ENCODE measurements at regions not wholly inside any gene's neighbourhood (a gene's known extent, or its start where the extent isn't known, plus 50 kb on each side); places are given as distances from the start of the nearest gene placed in this dataset.

- H3K9me3 Mint-ChIP-seq, result no peaks in the 10 kb centered on the region
- intact Hi-C loops (cut with micrococcal nuclease), result no loop called here
- H3K27me3 Mint-ChIP-seq, result peaks cover 0 to 29% (median 0%) of the 10 kb centered on the region in 5 donors
- H3K4me1 Mint-ChIP-seq, result no peaks in the 10 kb centered on the region
- DNase-seq (no peak), ATAC-seq (no peak)
- Histone ChIP-seq H3K27me3 (ENCODE audit: control insufficient read depth in 2 of 2, insufficient read depth in 2 of 2, low read length in 2 of 2) (no peaks in the 10 kb centered on the region), H3K9me3 (ENCODE audit: control insufficient read depth in 2 of 3, low read length in 3 of 3) (no peaks in the 10 kb centered on the region), H3K4me1 (ENCODE audit: control insufficient read depth in 2 of 2, insufficient read depth in 2 of 2, low read length in 2 of 2) (no peaks in the 10 kb centered on the region), H3K27ac (ENCODE audit: low read depth, low read length) (no peak overlapping the region), H3K4me3 (ENCODE audit: low read length) (no peak overlapping the region), H3K36me3 (ENCODE audit: control insufficient read depth in 2 of 3, insufficient read depth in 3 of 3, low read length in 3 of 3) (no peaks in the 10 kb centered on the region)
- CTCF ChIA-PET, result no interaction called here
- H3K4me3 Mint-ChIP-seq, result no peak overlapping the region
- no peaks in the 10 kb centered on the region for H3K36me3 Mint-ChIP-seq
- POLR2A ChIA-PET, result no interaction called here
- H3K27ac Mint-ChIP-seq, result no peak overlapping the region
Observed at GRCh38 chr2:226443112-226443511, 356.5 kb downstream of the IRS1 start.

- Mint-ChIP-seq H3K4me3 (no peak overlapping the region), H3K27ac (no peak overlapping the region), H3K36me3 (no peaks in the 10 kb centered on the region), H3K4me1 (no peaks in the 10 kb centered on the region), H3K27me3 (peaks cover 0 to 24% (median 11%) of the 10 kb centered on the region in 5 donors), H3K9me3 (peaks cover 0 to 1% (median 0%) of the 10 kb centered on the region in 11 donors)
- no peak overlapping the region for H3K4me3 ChIP-seq (ENCODE audit: low read length)
- H3K9me3 ChIP-seq (ENCODE audit: control insufficient read depth in 2 of 3, low read length in 3 of 3), result no peaks in the 10 kb centered on the region
- ChIA-PET POLR2A (no interaction called here), CTCF (no interaction called here)
- no peaks in the 10 kb centered on the region for H3K27me3 ChIP-seq (ENCODE audit: control insufficient read depth in 2 of 2, insufficient read depth in 2 of 2, low read length in 2 of 2)
- H3K4me1 ChIP-seq (ENCODE audit: control insufficient read depth in 2 of 2, insufficient read depth in 2 of 2, low read length in 2 of 2), result no peaks in the 10 kb centered on the region
- H3K27ac ChIP-seq (ENCODE audit: low read depth, low read length), result no peak overlapping the region
- intact Hi-C loops (cut with micrococcal nuclease), result no loop called here
- H3K36me3 ChIP-seq (ENCODE audit: control insufficient read depth in 2 of 3, insufficient read depth in 3 of 3, low read length in 3 of 3), result no peaks in the 10 kb centered on the region
- ATAC-seq (no peak), DNase-seq (no peak)
Observed at GRCh38 chr2:226440127-226440918, 359.3 kb downstream of the IRS1 start.

- no peaks in the 10 kb centered on the region for H3K4me1 Mint-ChIP-seq
- H3K9me3 Mint-ChIP-seq, result peaks cover 0 to 1% (median 0%) of the 10 kb centered on the region in 11 donors
- H3K4me3 ChIP-seq (ENCODE audit: low read length), result no peak overlapping the region
- no peak overlapping the region for H3K27ac ChIP-seq (ENCODE audit: low read depth, low read length)
- no peaks in the 10 kb centered on the region for H3K27me3 ChIP-seq (ENCODE audit: control insufficient read depth in 2 of 2, insufficient read depth in 2 of 2, low read length in 2 of 2)
- H3K9me3 ChIP-seq (ENCODE audit: control insufficient read depth in 2 of 3, low read length in 3 of 3), result no peaks in the 10 kb centered on the region
- no peak for ATAC-seq
- POLR2A ChIA-PET, result no interaction called here
- intact Hi-C loops (cut with micrococcal nuclease), result no loop called here
- DNase-seq, result no peak
- CTCF ChIA-PET, result no interaction called here
- peaks cover 0 to 25% (median 11%) of the 10 kb centered on the region in 5 donors for H3K27me3 Mint-ChIP-seq
- no peaks in the 10 kb centered on the region for H3K4me1 ChIP-seq (ENCODE audit: control insufficient read depth in 2 of 2, insufficient read depth in 2 of 2, low read length in 2 of 2)
- no peaks in the 10 kb centered on the region for H3K36me3 Mint-ChIP-seq
- no peak overlapping the region for H3K27ac Mint-ChIP-seq
- H3K4me3 Mint-ChIP-seq, result no peak overlapping the region
- H3K36me3 ChIP-seq (ENCODE audit: control insufficient read depth in 2 of 3, insufficient read depth in 3 of 3, low read length in 3 of 3), result no peaks in the 10 kb centered on the region
Observed at GRCh38 chr2:226439337-226439736, 360.3 kb downstream of the IRS1 start.

GRCh38 chr2:226435146-226435545 is 364.5 kb downstream of the IRS1 start:
- H3K9me3 ChIP-seq (ENCODE audit: control insufficient read depth in 2 of 3, low read length in 3 of 3), result no peaks in the 10 kb centered on the region
- POLR2A ChIA-PET, result no interaction called here
- CTCF ChIA-PET, result no interaction called here

DNA sequence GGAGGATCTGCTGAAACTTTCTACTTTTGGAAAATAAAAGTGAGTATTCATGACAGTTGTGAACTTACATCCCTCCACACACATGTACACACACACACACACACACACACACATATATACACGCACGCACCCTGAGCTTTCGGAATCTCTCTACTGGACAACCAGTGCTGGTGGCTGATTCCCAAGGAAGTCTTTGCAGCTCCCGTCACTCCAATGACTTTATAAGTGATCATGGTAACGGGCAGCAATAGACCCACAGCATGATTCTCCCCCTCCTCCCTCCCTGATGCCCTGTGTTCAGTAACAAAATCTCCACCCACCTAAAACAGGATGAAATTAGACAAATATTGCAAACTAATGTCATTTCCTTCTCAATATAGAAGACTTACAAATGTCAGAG is 364.9 kb downstream of the IRS1 start:
- Histone ChIP-seq H3K9me3 (ENCODE audit: control insufficient read depth in 2 of 3, low read length in 3 of 3) (no peaks in the 10 kb centered on the region), H3K36me3 (ENCODE audit: control insufficient read depth in 2 of 3, insufficient read depth in 3 of 3, low read length in 3 of 3) (no peaks in the 10 kb centered on the region), H3K27me3 (ENCODE audit: control insufficient read depth in 2 of 2, insufficient read depth in 2 of 2, low read length in 2 of 2) (no peaks in the 10 kb centered on the region), H3K4me1 (ENCODE audit: control insufficient read depth in 2 of 2, insufficient read depth in 2 of 2, low read length in 2 of 2) (no peaks in the 10 kb centered on the region), H3K4me3 (ENCODE audit: low read length) (no peak overlapping the region), H3K27ac (ENCODE audit: low read depth, low read length) (no peak overlapping the region)
- Mint-ChIP-seq H3K27ac (no peak overlapping the region), H3K4me1 (no peaks in the 10 kb centered on the region), H3K27me3 (peaks cover 4 to 26% (median 17%) of the 10 kb centered on the region in 5 donors), H3K9me3 (peaks cover 0 to 1% (median 0%) of the 10 kb centered on the region in 11 donors), H3K4me3 (no peak overlapping the region), H3K36me3 (no peaks in the 10 kb centered on the region)
- intact Hi-C loops (cut with micrococcal nuclease), result no loop called here
- ATAC-seq, result no peak
- no peak for DNase-seq
- ChIA-PET POLR2A (no interaction called here), CTCF (no interaction called here)

More at GRCh38 chr2:226435146-226435545, 364.5 kb downstream of the IRS1 start:
- H3K36me3 Mint-ChIP-seq, result no peaks in the 10 kb centered on the region
- Histone ChIP-seq H3K4me3 (ENCODE audit: low read length) (no peak overlapping the region), H3K4me1 (ENCODE audit: control insufficient read depth in 2 of 2, insufficient read depth in 2 of 2, low read length in 2 of 2) (no peaks in the 10 kb centered on the region), H3K27ac (ENCODE audit: low read depth, low read length) (no peak overlapping the region), H3K27me3 (ENCODE audit: control insufficient read depth in 2 of 2, insufficient read depth in 2 of 2, low read length in 2 of 2) (no peaks in the 10 kb centered on the region), H3K36me3 (ENCODE audit: control insufficient read depth in 2 of 3, insufficient read depth in 3 of 3, low read length in 3 of 3) (no peaks in the 10 kb centered on the region)
- intact Hi-C loops (cut with micrococcal nuclease), result no loop called here
- no peak overlapping the region for H3K27ac Mint-ChIP-seq
- DNase-seq, result no peak
- peaks cover 0 to 1% (median 0%) of the 10 kb centered on the region in 11 donors for H3K9me3 Mint-ChIP-seq
- no peak overlapping the region for H3K4me3 Mint-ChIP-seq
- ATAC-seq, result no peak
- no peaks in the 10 kb centered on the region for H3K4me1 Mint-ChIP-seq
- peaks cover 3 to 25% (median 17%) of the 10 kb centered on the region in 5 donors for H3K27me3 Mint-ChIP-seq

DNA sequence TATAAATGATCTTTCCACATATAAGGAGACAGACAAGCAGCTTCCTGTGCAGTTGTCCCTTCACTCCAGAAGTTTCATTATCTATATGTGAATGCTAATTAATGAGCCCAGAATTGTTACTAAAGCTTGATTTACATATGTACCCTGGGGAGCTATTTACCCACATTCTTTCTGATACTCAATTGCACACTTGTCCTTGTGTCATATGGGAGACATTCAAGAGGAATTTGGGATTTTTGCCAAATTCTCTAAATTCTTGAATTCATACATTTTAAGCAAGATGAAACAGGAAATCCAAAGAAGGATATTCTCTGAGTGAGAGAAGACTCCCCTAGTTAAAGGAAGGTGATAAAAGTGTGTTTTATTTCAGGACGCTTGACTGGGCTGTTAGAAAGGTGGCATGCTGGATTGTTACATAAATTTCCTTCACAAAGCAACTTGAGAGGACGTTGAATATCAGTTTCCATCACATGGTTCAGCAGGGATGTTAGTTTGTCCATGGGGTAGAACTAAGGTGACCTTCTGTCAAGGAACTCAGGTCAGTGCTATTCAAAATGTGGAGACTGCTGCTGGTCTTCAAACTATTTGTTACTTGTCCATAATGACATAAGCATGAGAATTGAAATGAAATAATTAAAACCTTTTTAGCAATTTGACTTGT is 368.2 kb downstream of the IRS1 start:
- H3K27me3 Mint-ChIP-seq, result peaks cover 4 to 43% (median 17%) of the 10 kb centered on the region in 5 donors
- H3K9me3 Mint-ChIP-seq, result no peaks in the 10 kb centered on the region
- Histone ChIP-seq H3K27ac (ENCODE audit: low read depth, low read length) (no peak overlapping the region), H3K4me1 (ENCODE audit: control insufficient read depth in 2 of 2, insufficient read depth in 2 of 2, low read length in 2 of 2) (no peaks in the 10 kb centered on the region), H3K4me3 (ENCODE audit: low read length) (no peak overlapping the region), H3K9me3 (ENCODE audit: control insufficient read depth in 2 of 3, low read length in 3 of 3) (no peaks in the 10 kb centered on the region), H3K36me3 (ENCODE audit: control insufficient read depth in 2 of 3, insufficient read depth in 3 of 3, low read length in 3 of 3) (no peaks in the 10 kb centered on the region), H3K27me3 (ENCODE audit: control insufficient read depth in 2 of 2, insufficient read depth in 2 of 2, low read length in 2 of 2) (no peaks in the 10 kb centered on the region)
- DNase-seq (no peak), ATAC-seq (no peak)
- H3K36me3 Mint-ChIP-seq, result no peaks in the 10 kb centered on the region
- H3K4me3 Mint-ChIP-seq, result no peak overlapping the region
- no peaks in the 10 kb centered on the region for H3K4me1 Mint-ChIP-seq
- CTCF ChIA-PET, result no interaction called here
- POLR2A ChIA-PET, result no interaction called here
- H3K27ac Mint-ChIP-seq, result no peak overlapping the region
- intact Hi-C loops (cut with micrococcal nuclease), result no loop called here

GRCh38 chr2:226429476-226429875 is 370.1 kb downstream of the IRS1 start:
- Histone ChIP-seq H3K27ac (ENCODE audit: low read depth, low read length) (no peak overlapping the region), H3K4me1 (ENCODE audit: control insufficient read depth in 2 of 2, insufficient read depth in 2 of 2, low read length in 2 of 2) (no peaks in the 10 kb centered on the region), H3K4me3 (ENCODE audit: low read length) (no peak overlapping the region), H3K9me3 (ENCODE audit: control insufficient read depth in 2 of 3, low read length in 3 of 3) (no peaks in the 10 kb centered on the region), H3K36me3 (ENCODE audit: control insufficient read depth in 2 of 3, insufficient read depth in 3 of 3, low read length in 3 of 3) (no peaks in the 10 kb centered on the region), H3K27me3 (ENCODE audit: control insufficient read depth in 2 of 2, insufficient read depth in 2 of 2, low read length in 2 of 2) (no peaks in the 10 kb centered on the region)
- Mint-ChIP-seq H3K9me3 (no peaks in the 10 kb centered on the region), H3K4me1 (peaks cover 0 to 7% (median 3%) of the 10 kb centered on the region in 7 donors), H3K27me3 (peaks cover 4 to 48% (median 15%) of the 10 kb centered on the region in 5 donors), H3K27ac (no peak overlapping the region), H3K36me3 (no peaks in the 10 kb centered on the region), H3K4me3 (no peak overlapping the region)
- ChIA-PET CTCF (no interaction called here), POLR2A (no interaction called here)
- ATAC-seq, result no peak
- no peak for DNase-seq
- intact Hi-C loops (cut with micrococcal nuclease), result loop anchor here in 1 of 2 donors (10.0 kb wide), 1 partner anchor 375 kb away; no protein-coding TSS in a partner anchor

Data from naive thymus-derived CD4-positive, alpha-beta T cell (primary cell).